Gastroesophageal sphincter (tissue), 3 donors: ENCODE measurements at regions not wholly inside any gene's neighbourhood (a gene's known extent, or its start where the extent isn't known, plus 50 kb on each side); places are given as distances from the start of the nearest gene placed in this dataset.

Experiments used
- POLR2A ChIP-seq, 2 donors: fragments of 450-650 bp; IDR thresholded peaks; one replicate each; pipeline ENCODE4 v1.6.1; 2017; ENCODE audit warnings: antibody characterized with exemption in 2 of 2, mild to moderate bottlenecking in 2 of 2, moderate library complexity in 1 of 2
- POLR2AphosphoS5 ChIP-seq: sonication (generic); formaldehyde crosslinking; IDR thresholded peaks from one replicate; pipeline ENCODE4 v1.6.1; 2017; ENCODE audit warnings: antibody characterized with exemption
- TF ChIP-seq, protein P1 (sequence below), 4 experiments: fragments of 200-600 bp in 2 of 4; fragments of 450-650 bp in 2 of 4; sonication (generic) in 1 of 4; IDR thresholded peaks; one replicate each; pipeline ENCODE4 v1.5.1; 2017 to 2019; ENCODE audit warnings: antibody characterized with exemption in 4 of 4, mild to moderate bottlenecking in 2 of 4, moderate library complexity in 2 of 4

DNA sequence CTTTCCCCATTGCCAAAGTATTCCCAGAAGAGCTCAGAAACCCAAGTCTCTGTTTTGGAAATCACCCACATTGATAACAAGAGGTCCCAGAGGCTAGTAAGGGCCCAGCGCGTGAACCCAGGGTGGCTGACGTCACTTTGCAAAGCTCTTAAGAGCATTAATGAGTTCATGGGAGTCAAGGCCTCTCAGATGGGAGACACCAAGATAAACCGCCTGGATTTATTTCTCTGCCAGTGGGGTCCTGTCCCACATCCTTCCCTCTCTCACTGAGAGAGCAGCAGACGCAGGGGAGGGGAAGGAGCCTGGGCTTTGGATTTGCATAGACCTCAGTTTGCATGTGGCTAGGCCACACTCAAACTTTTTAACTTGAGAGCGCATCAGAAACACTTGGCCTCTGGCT lies 184.8 kb upstream of the PDE1C start:
- TF ChIP-seq POLR2A (IDR thresholded peaks at IDR 0.05) (no peak), POLR2AphosphoS5 (no peak)
- TF ChIP-seq, protein P1, sequence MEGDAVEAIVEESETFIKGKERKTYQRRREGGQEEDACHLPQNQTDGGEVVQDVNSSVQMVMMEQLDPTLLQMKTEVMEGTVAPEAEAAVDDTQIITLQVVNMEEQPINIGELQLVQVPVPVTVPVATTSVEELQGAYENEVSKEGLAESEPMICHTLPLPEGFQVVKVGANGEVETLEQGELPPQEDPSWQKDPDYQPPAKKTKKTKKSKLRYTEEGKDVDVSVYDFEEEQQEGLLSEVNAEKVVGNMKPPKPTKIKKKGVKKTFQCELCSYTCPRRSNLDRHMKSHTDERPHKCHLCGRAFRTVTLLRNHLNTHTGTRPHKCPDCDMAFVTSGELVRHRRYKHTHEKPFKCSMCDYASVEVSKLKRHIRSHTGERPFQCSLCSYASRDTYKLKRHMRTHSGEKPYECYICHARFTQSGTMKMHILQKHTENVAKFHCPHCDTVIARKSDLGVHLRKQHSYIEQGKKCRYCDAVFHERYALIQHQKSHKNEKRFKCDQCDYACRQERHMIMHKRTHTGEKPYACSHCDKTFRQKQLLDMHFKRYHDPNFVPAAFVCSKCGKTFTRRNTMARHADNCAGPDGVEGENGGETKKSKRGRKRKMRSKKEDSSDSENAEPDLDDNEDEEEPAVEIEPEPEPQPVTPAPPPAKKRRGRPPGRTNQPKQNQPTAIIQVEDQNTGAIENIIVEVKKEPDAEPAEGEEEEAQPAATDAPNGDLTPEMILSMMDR (IDR thresholded peaks at IDR 0.05): no peak
